H1 (cell line): ENCODE measurements at regions not wholly inside any gene's neighbourhood (a gene's known extent, or its start where the extent isn't known, plus 50 kb on each side); places are given as distances from the start of the nearest gene placed in this dataset.

Experiments used
- CTCF ChIA-PET: fragments of 300-600 bp; sonication (Branson Sonifier 250); formaldehyde crosslinking; loops from one replicate; lab custom pipeline; 2021; ENCODE audit not compliant: partially characterized antibody; lab: Charles Lee
- POLR2A ChIA-PET: fragments of 300-600 bp; sonication (Branson Sonifier 250); formaldehyde crosslinking; loops from one replicate; lab custom pipeline; 2021; ENCODE audit warnings: inconsistent platforms; ENCODE audit not compliant: partially characterized antibody; lab: Charles Lee
- DNase-seq, 2 experiments: peaks; one replicate each; pipeline versions ENCODE4 v3.0.0 to v3.0.0-alpha.2; 2010 to 2022; ENCODE audit warnings: low spot score in 2 of 2, low read depth in 1 of 2, mixed read lengths in 1 of 2
- FAIRE-seq: peaks from 2 replicates; lab custom pipeline; 2011; peaks lifted over from hg19 to GRCh38; lab: Jason Lieb, UNC
- H2AFZ ChIP-seq: 2 replicates; pipeline ENCODE4 v1.8.1; 2012; ENCODE audit warnings: low read length, inconsistent platforms
- H2AK5ac ChIP-seq: 2 replicates; pipeline ENCODE4 v1.6.1; 2013; ENCODE audit warnings: low read depth, low read length
- H2BK120ac ChIP-seq: replicated peaks from 2 replicates; pipeline ENCODE3; 2013; ENCODE audit warnings: low read depth, low read length, inconsistent platforms
- H2BK12ac ChIP-seq: 2 replicates; pipeline ENCODE4 v1.6.1; 2013; ENCODE audit warnings: low read depth, low read length
- H2BK15ac ChIP-seq: 2 replicates; pipeline ENCODE4 v1.6.1; 2013; ENCODE audit warnings: low read length
- H2BK20ac ChIP-seq: 2 replicates; pipeline ENCODE4 v1.6.1; 2013; ENCODE audit warnings: low read length
- H2BK5ac ChIP-seq: 2 replicates; pipeline ENCODE4 v1.6.1; 2013; ENCODE audit warnings: low read depth, low read length
- H3K14ac ChIP-seq: 2 replicates; pipeline ENCODE4 v1.6.1; 2013; ENCODE audit warnings: inconsistent platforms; ENCODE audit not compliant: insufficient read length
- H3K18ac ChIP-seq: 2 replicates; pipeline ENCODE4 v1.6.1; 2013; ENCODE audit warnings: low read length; ENCODE audit errors: extremely low read depth
- H3K23ac ChIP-seq: 2 replicates; pipeline ENCODE4 v1.6.1; 2013; ENCODE audit warnings: inconsistent platforms; ENCODE audit not compliant: insufficient read length
- H3K23me2 ChIP-seq: 2 replicates; pipeline ENCODE4 v1.6.1; 2013; ENCODE audit warnings: low read depth, low read length
- H3K27ac ChIP-seq: 2 replicates; pipeline ENCODE4 v1.6.1; 2011; ENCODE audit warnings: low read depth, low read length, inconsistent platforms
- H3K27me3 ChIP-seq, 4 experiments: replicated peaks in 1 of 4; 1 replicate in 1 of 4; 2 replicates in 3 of 4; pipeline versions ENCODE4 v1.6.1 to v1.8.1; 2011 to 2013; ENCODE audit warnings: low read length in 3 of 4, mild to moderate bottlenecking in 3 of 4, inconsistent platforms in 2 of 4, mixed read lengths in 2 of 4, moderate library complexity in 1 of 4; ENCODE audit not compliant: control insufficient read depth in 3 of 4, insufficient read depth in 3 of 4; ENCODE audit errors: extremely low read depth in 1 of 4
- H3K36me3 ChIP-seq, 4 experiments: 2 replicates each; pipeline versions ENCODE4 v1.6.1 to v1.8.1; 2011 to 2013; ENCODE audit warnings: mild to moderate bottlenecking in 4 of 4, low read length in 3 of 4, moderate library complexity in 2 of 4, control low read depth in 1 of 4, inconsistent platforms in 1 of 4; ENCODE audit not compliant: insufficient read depth in 4 of 4, control insufficient read depth in 2 of 4
- H3K4ac ChIP-seq: replicated peaks from 2 replicates; pipeline ENCODE3; 2013; ENCODE audit warnings: low read length, low read depth, mixed read lengths, inconsistent platforms; ENCODE audit not compliant: insufficient read length
- H3K4me1 ChIP-seq, 4 experiments: replicated peaks in 1 of 4; 1 replicate in 1 of 4; 2 replicates in 3 of 4; pipeline versions ENCODE4 v1.6.1 to v1.8.1; 2011 to 2013; ENCODE audit warnings: low read length in 3 of 4, inconsistent platforms in 2 of 4, mixed read lengths in 1 of 4; ENCODE audit not compliant: insufficient read depth in 4 of 4, control insufficient read depth in 3 of 4
- H3K4me2 ChIP-seq, 2 experiments: 2 replicates each; pipeline versions ENCODE4 v1.6.1 to v1.8.1; 2011 to 2013; ENCODE audit warnings: low read depth in 2 of 2, low read length in 2 of 2, control low read depth in 1 of 2, inconsistent platforms in 1 of 2, mild to moderate bottlenecking in 1 of 2; ENCODE audit not compliant: insufficient read depth in 1 of 2
- H3K4me3 ChIP-seq, 4 experiments: fragments of 200-600, 300-600 bp in 1 of 4; sonication (generic), shearing (Covaris generic), sonication (Bioruptor Twin) in 1 of 4; 2 replicates each; pipeline versions ENCODE4 v1.5.1 to v1.8.1; 2011 to 2016; ENCODE audit warnings: low read length in 4 of 4, low read depth in 3 of 4, control low read depth in 2 of 4, inconsistent platforms in 2 of 4, mild to moderate bottlenecking in 2 of 4, mixed read lengths in 1 of 4, moderate library complexity in 1 of 4; ENCODE audit not compliant: insufficient read depth in 2 of 4; ENCODE audit errors: extremely low read depth in 1 of 4
- H3K56ac ChIP-seq: replicated peaks from 2 replicates; pipeline ENCODE3; 2013; ENCODE audit warnings: low read depth, mild to moderate bottlenecking, mixed read lengths, low read length, inconsistent platforms; ENCODE audit not compliant: insufficient read length
- H3K79me1 ChIP-seq: 2 replicates; pipeline ENCODE4 v1.6.1; 2013; ENCODE audit warnings: low read depth, low read length, control low read depth
- H3K79me2 ChIP-seq, 2 experiments: 2 replicates each; pipeline versions ENCODE4 v1.6.1 to v1.8.1; 2012 to 2013; ENCODE audit warnings: low read length in 2 of 2, mild to moderate bottlenecking in 2 of 2, inconsistent platforms in 1 of 2; ENCODE audit not compliant: insufficient read depth in 2 of 2, control insufficient read depth in 1 of 2
- H3K9ac ChIP-seq, 4 experiments: replicated peaks in 1 of 4; 1 replicate in 1 of 4; 2 replicates in 3 of 4; pipeline versions ENCODE4 v1.6.1 to v1.8.1; 2011 to 2013; ENCODE audit warnings: low read depth in 3 of 4, low read length in 3 of 4, control low read depth in 2 of 4, mild to moderate bottlenecking in 2 of 4, moderate library complexity in 2 of 4, inconsistent platforms in 1 of 4; ENCODE audit errors: extremely low read depth in 1 of 4
- H3K9me3 ChIP-seq, 2 experiments: 2 replicates each; pipeline versions ENCODE4 v1.6.1 to v1.8.1; 2012 to 2013; ENCODE audit warnings: mild to moderate bottlenecking in 2 of 2, moderate library complexity in 2 of 2, control low read depth in 1 of 2, inconsistent platforms in 1 of 2, low read depth in 1 of 2, low read length in 1 of 2, mixed read lengths in 1 of 2; ENCODE audit not compliant: insufficient read depth in 2 of 2
- H4K20me1 ChIP-seq, 2 experiments: replicated peaks in 1 of 2; 2 replicates each; pipeline versions ENCODE3 to v1.8.1; 2011 to 2013; ENCODE audit warnings: inconsistent platforms in 2 of 2, low read length in 2 of 2, mild to moderate bottlenecking in 1 of 2; ENCODE audit not compliant: insufficient read depth in 2 of 2, control insufficient read depth in 1 of 2
- H4K5ac ChIP-seq: 2 replicates; pipeline ENCODE4 v1.6.1; 2013; ENCODE audit warnings: low read length, low read depth, mixed read lengths, inconsistent platforms; ENCODE audit not compliant: insufficient read length
- H4K8ac ChIP-seq: 2 replicates; pipeline ENCODE4 v1.8.0; 2013; ENCODE audit warnings: mild to moderate bottlenecking, moderate library complexity, low read length, inconsistent platforms; ENCODE audit not compliant: insufficient read depth; ENCODE audit errors: extremely low read depth
- H4K91ac ChIP-seq: replicated peaks from 2 replicates; pipeline ENCODE3; 2013; ENCODE audit warnings: low read length, mixed read lengths, inconsistent platforms; ENCODE audit not compliant: insufficient read length
- RXRA ChIP-seq: IDR thresholded peaks from 2 replicates; pipeline ENCODE4 v1.6.1; 2011; ENCODE audit warnings: low read depth, mild to moderate bottlenecking, low read length, moderate library complexity; ENCODE audit not compliant: insufficient read depth
- YY1 ChIP-seq: IDR thresholded peaks from 2 replicates; pipeline ENCODE4 v1.6.1; 2011; ENCODE audit warnings: low read depth, mild to moderate bottlenecking, low read length
- WGBS, 2 experiments: shearing (Covaris generic) in 1 of 2; methylation state at CpG; one replicate each; pipeline versions ENCODE4 v1.1.6 to v1.1.7; 2013 to 2015; ENCODE audit warnings: low lambda C conversion rate in 2 of 2, mixed read lengths in 2 of 2, inconsistent platforms in 1 of 2, low coverage in 1 of 2, missing lambda C conversion rate in 1 of 2; ENCODE audit not compliant: insufficient replicate concordance in 2 of 2, insufficient coverage in 1 of 2, insufficient read length in 1 of 2; ENCODE audit errors: extremely low coverage in 1 of 2, missing lambda C conversion rate in 1 of 2; 5-methylcytosine and 5-hydroxymethylcytosine counted together

DNA sequence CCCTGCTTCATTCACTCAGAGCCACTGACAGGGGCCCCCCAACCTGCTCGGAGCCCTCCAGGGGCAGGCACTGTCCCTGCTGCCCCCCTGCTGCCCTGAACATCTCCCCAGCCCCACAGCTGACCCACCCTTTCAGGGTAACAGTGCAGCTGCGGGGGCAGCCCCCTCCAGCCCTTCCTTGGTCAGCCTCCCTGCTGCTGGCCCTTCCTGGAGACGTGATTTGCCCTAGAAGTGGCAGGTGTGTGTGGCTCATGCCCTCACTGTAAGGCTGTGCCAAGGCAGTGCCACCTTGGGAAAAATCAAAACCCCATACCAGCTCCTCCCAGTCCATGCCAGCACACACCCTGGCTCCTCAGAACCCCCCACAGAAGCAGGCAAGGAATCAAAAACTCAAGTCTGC is 184.2 kb upstream of the HDAC4 start:
- FAIRE-seq (no peak), DNase-seq (no peak)
- no peaks in the 10 kb centered on the region for H3K27me3 ChIP-seq
- H4K91ac ChIP-seq = no peak overlapping the region
- TF ChIP-seq RXRA (no peak), YY1 (no peak)
- H3K9ac ChIP-seq = no peak overlapping the region
- no peak overlapping the region for H4K8ac ChIP-seq
- H2BK20ac ChIP-seq = no peak overlapping the region
- POLR2A ChIA-PET = no interaction called here
- H3K9me3 ChIP-seq = no peaks in the 10 kb centered on the region
- no peaks in the 10 kb centered on the region; a peak in 1 of 7 replicates for H3K4me1 ChIP-seq
- no peak overlapping the region for H3K18ac ChIP-seq
- no peak overlapping the region for H3K56ac ChIP-seq
- H3K4me3 ChIP-seq = no peak overlapping the region
- H2AFZ ChIP-seq = no peak overlapping the region
- H4K5ac ChIP-seq = no peak overlapping the region
- CTCF ChIA-PET = no interaction called here
- no peak overlapping the region for H3K14ac ChIP-seq
- no peak overlapping the region for H2BK15ac ChIP-seq
- no peak overlapping the region for H3K27ac ChIP-seq
- no peaks in the 10 kb centered on the region for H4K20me1 ChIP-seq
- no peak overlapping the region for H2AK5ac ChIP-seq
- H2BK5ac ChIP-seq = no peak overlapping the region
- 93% methylated on average over 2 of the region's 3 CpGs; no CpG with 5 or more reads in 1 of the 2 experiments for WGBS, 2 experiments
- H3K4ac ChIP-seq = no peak overlapping the region
- H2BK120ac ChIP-seq = no peak overlapping the region
- no peaks in the 10 kb centered on the region for H3K23me2 ChIP-seq
- H2BK12ac ChIP-seq = no peak overlapping the region
- no peaks in the 10 kb centered on the region for H3K36me3 ChIP-seq
- no peak overlapping the region for H3K4me2 ChIP-seq
- H3K79me2 ChIP-seq = no peaks in the 10 kb centered on the region
- no peak overlapping the region for H3K23ac ChIP-seq
- no peaks in the 10 kb centered on the region for H3K79me1 ChIP-seq
